Stromal cell of bone marrow (primary cell): ENCODE measurements at regions not wholly inside any gene's neighbourhood (a gene's known extent, or its start where the extent isn't known, plus 50 kb on each side); places are given as distances from the start of the nearest gene placed in this dataset.
A peak's percentile ranks its signal among the peaks of the same experiment; 100 is the strongest.
"Not testable (repeated sequence)": the region's sequence is repeated elsewhere in the genome, so short reads cannot be mapped to it uniquely, and the experiment has no call there.

Experiments used
- DNase-seq: peaks from one replicate; pipeline ENCODE4 v3.0.0-alpha.2; 2012; ENCODE audit warnings: low read depth

DNA sequence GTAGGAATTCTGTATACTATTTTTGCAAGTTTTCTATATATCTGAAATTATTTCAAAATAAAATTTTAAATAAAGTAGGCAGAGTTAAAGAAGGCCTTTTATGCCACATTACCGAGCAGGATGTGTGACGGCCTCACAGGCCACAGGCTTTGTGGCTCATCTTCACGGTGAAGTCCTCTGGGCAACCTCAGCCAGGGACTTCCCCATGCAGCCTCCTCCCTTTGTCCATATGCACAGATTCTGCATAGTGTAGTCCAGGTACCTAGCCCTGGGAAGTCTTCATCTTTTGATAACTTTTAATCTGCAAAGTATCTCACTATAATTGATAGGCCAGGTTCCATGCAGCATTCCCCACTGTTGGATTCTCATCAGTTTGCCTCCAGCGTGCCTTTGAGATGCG lies 62.8 kb downstream of the ARHGAP11B start:
- DNase-seq, result not testable (repeated sequence)

DNA sequence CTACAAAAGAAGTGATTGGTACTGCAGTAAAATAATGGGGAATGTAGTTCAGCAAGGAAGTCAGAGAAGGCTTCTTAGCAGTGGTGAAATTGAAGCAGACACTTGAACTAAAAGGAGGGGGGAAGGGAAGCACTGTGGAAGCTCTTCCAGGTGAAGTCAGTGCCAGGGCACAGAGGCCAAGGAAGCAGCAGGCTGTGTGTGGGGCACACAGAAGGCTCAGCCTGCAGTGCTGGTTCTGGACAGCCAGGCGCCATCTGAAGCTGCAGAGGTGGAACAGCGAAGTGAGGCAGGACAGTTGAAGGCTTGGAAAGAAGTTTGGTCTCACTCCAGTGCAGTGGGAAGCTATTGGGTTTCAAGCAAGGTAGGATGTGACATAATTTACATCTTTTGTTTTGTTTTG lies 64.2 kb downstream of the ARHGAP11B start:
- not testable (repeated sequence) for DNase-seq

GRCh38 chr15:30695811-30696210 lies 69.9 kb downstream of the ARHGAP11B start:
- DNase-seq, result not testable (repeated sequence)

DNA sequence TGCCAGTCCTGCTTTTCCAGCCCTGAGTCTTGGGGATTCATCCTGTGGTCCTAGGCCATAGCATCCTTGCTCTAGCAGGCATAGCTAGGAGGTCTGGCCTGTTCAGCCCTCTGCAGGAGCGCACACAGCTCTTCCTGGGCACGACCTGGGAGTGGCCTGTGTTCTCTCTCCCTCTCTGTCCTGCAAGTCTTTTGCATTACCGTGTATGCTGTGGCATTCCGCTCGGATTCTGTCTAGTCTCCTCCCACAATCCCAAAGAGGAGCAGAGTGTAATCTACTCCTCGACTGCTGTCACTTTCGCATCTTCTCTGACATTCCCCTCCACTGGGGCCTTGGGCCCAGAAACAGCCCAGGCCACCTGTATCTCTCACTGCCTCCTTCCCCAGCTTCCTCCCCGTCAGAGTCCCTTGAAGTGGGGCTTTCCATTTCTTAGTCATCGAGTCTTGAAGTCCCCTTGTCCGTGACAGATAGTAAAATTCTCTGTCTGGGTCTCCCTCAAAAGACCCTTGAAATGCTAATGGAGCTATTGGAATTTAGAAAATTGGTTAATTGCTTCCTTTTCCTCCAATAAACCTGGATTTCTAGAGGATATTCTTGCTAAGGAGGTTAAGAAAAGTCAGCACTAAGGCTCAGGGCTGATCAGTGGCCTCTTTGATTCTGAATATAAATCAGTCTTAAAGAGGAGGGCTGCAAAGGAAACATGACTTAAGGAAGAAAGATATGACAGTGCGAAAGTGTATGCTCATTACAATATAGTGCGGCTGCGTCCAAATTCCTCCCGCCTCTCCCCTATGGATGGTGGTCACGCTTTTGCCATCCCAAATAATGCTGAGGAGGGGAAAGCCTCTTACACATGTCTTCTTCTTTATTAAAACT lies 70.7 kb downstream of the ARHGAP11B start:
- DNase-seq, result not testable (repeated sequence)

GRCh38 chr15:30697315-30697685 lies 71.4 kb downstream of the ARHGAP11B start:
- not testable (repeated sequence) for DNase-seq

DNA sequence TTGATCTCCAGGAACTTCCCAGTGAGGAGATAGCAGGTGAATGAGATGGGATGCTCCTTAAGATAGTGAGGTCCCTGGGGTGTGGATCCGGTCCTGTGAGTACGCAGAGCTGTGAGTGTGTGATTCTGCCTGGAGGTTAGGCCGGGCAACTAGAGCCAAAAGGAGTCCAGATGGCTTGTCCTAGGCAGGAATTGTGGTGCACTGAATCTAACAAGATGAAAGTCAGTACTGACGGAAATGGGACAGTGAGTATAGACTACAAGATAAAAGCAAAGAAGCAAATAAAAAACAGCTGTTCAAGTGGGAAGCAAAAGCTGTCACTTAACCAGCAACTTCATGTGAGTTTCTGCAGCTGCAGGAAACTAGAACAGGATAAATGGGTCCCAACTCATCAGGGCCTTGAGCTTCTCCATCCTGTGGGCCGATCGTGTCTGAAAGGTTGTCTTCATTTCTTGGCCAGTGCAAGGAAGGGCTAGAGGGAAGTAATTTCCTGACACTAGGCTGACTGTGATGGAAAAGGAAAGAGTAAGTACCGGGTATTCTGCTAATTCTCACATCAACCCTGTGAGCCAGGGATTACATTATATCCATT lies 74.2 kb downstream of the ARHGAP11B start:
- DNase-seq, result not testable (repeated sequence)

GRCh38 chr15:30707976-30708685 lies 82.2 kb downstream of the ARHGAP11B start:
- DNase-seq, result not testable (repeated sequence)

DNA sequence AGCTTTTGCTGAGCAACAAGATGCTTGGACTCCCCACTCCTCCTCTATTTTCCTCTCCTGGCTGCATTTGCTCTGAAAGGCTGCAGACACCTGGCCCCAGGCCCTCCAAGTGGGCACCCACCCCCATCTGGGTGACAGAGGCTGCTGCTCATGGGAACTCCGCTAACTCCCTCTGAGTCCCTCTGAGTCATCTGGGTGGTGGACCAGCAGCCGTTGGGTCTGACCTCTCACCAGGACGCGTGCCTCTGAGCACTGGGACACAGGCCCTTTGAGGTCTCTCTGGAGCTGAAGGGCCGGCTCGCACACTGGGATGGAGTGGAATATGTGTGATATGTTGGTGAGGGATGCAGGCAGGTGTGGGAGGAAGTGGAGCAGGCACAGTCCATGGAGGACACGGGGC lies 82.9 kb downstream of the ARHGAP11B start:
- DNase-seq, result not testable (repeated sequence)

- DNase-seq, result not testable (repeated sequence)
Observed at GRCh38 chr15:30718038-30718643, 92.2 kb downstream of the ARHGAP11B start.

DNA sequence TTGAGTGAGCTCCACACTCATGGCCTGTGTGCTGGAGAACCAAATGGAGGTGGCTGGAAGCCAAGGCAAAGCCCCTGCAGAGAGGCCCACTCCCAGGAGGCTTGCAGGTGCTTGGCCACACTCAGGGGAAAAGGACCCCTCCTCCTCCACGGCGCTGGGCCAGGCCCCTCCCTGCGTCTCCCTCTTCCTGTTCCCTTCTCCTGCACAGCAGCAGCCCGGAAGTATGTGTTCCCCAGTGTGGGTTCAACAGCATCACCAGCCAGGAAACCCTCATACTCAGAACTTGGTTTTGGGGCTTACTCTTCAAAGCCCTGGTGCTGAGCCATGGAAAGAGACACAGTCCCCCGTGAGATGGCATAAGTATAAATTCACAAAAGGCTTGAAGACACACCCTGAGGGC lies 93.4 kb downstream of the ARHGAP11B start:
- not testable (repeated sequence) for DNase-seq

- not testable (repeated sequence) for DNase-seq
Observed at GRCh38 chr15:30720825-30721224, 94.9 kb downstream of the ARHGAP11B start.

DNA sequence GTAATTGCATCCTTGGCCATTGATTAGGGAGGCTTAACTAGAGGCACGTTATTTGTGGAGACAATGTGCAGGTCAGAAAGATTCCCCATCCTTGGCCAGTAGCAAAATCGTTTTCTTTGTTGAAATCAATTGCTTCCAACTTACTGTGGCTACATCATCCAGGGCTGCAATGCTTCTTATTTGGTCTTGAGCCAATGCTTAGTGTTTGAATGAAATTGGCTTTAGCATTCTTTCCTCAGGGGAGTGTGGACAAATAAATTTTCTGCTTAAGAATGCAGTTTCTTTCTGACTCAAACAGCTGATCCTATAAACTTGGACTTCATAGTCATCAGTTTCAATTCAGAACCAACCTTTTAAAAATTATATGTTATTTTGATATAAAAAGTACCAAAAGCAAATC lies 95.6 kb downstream of the ARHGAP11B start:
- DNase-seq, result peak; percentile 52

DNA sequence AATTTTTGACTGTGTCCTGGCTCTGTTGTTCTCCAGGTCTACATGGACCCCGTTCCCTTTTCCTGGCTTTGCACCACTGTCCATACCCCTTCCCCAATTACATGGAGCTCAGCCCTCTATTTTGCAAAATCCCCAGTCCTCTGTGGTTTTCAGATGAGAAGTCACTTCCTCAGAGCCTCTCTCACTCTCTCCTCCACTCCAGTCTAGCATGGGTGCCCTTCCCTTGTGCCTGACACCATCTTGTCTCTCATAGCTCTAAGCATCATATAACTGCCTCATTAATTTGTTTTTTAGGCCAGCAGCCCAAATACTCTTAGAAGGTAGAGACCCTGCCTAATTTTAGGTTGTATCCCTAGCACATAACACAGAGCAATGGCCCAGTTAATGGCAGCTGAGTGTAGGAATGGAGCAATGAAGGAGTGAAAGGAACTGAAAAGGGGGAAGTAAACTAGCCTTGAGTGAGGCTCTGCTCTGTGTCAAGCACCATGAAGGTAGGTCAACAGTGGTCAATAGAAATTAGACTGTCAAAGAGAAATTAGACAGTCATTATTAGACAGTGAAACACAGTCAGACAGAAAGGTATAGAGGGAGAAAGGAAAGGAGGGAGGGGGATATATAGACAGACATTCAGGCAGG lies 97.7 kb downstream of the ARHGAP11B start:
- not testable (repeated sequence) for DNase-seq

DNA sequence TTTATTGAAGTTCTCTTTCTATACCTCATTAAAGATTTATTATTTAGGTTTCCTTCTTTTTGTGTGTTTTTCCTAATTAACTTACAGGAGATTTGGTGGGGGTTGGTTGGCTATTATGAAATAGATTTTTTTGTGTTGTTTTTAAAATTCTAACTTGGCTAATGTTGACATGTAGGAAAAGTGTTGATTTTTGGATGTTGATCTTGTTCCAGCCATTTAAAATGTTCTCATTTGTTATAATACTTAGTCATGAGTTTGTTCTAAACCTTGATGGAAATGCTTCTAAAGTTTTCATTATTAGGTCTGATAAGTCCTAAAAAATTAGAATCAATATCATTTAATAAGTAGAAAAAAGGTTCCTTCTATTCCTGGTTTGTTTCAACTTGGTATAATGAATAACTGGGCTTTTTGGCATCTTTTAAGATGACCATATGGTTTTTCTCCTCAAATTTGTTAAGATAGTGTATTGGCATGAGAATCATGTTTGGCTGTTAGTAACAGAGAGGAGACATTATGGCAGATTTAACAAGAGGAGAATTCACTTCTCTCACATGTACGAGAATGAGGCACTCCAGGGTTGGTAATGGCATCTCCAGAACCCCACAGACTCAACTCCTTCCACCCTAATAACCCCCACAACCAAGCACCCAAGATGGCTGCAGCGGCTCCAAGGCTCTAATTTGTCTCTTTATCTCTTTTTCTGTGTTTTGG lies 104.1 kb downstream of the ARHGAP11B start:
- not testable (repeated sequence) for DNase-seq

DNA sequence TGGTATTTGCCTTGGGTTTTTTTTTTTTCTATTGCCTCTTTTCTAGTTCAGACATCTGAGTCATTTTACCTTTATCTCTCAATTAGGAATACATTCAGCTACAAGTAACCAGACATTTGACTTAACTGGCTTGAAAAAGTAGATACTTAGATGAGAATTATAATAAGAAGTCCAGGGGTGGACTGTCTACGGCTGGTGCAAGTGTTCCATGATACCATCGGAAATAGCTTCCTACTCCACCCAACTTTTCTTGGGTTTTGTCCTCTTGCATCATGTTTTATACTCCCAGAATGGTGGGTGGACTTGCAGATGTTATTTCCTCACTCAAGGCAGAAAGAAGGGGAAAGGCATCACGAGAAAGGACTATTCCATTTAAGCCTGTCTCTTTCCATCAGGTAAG lies 104.7 kb downstream of the ARHGAP11B start:
- not testable (repeated sequence) for DNase-seq

GRCh38 chr15:30732100-30732499 lies 106.2 kb downstream of the ARHGAP11B start:
- not testable (repeated sequence) for DNase-seq

DNA sequence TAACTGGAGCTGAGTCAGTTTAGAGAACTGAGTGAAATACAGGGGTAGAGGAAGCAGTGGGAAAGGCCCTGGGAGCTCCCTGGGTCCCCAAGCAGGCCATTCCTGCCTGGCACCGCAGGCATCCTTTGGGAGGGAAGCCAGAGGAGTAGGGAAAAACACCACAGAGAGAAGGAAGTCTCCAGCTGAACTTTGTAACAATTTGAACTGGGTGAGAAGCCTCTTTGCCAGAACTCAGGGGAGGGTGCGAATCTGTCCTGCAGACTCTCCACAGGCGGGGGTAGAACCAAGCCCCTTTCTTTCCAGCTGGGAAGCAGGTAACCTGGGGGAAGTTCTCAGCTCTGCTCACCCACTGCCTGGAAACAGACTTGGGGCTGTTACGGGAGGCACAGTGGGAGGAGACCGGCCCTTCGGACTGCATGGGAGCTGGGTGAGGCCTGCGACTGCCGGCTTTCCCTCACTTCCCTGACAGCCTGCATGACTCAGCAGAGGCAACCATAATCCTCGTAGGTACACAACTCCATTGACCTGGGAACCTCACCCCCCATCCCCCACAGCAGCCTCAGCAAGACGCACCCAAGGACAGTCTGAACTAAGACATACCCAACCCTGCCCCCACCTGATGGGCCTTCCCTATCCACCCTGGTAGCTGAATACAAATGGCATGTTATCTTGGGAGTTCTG lies 110.1 kb downstream of the ARHGAP11B start:
- DNase-seq, result not testable (repeated sequence)

DNA sequence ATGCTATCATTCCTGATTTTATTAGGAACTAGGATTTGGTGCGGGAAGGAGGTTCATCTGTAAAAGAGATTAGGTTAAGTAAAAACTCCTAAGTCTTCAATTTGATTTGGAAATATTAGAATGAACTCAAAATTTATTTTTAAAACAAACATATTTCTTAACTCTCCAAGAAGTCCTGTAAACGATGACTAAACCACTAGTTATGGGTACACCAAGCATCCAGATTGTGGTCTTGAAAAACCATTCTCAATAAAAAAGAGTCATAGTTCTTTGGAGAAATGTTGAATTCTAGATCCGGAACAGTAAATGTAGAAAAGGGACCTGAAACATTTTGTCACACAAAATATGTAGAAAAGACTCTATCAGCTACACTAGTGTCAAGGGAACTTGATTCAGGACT lies 116.9 kb downstream of the ARHGAP11B start:
- DNase-seq, result peak; percentile 31

- DNase-seq, result not testable (repeated sequence)
Observed at GRCh38 chr15:30749048-30749447, 123.1 kb downstream of the ARHGAP11B start.

GRCh38 chr15:30755036-30755687 lies 129.2 kb downstream of the ARHGAP11B start:
- not testable (repeated sequence) for DNase-seq
